GM12878 (cell line): ENCODE measurements at regions not wholly inside any gene's neighbourhood (a gene's known extent, or its start where the extent isn't known, plus 50 kb on each side); places are given as distances from the start of the nearest gene placed in this dataset.

Source experiments
- ATAC-seq: fragments of 200-7000 bp; cut with Tn5 transposase; 3 replicates; pipeline ENCODE4 v1.9.1; 2020; ENCODE audit warnings: mild to moderate bottlenecking, moderate library complexity
- BruUV-seq: library from RNA; stranded (reverse); fragments of 400-500 nt; replicated peaks from 2 replicates; lab custom pipeline; 2021; lab: Mats Ljungman, UMichigan
- CTCF ChIA-PET: fragments of 300-600 bp; sonication (Branson Sonifier 250); formaldehyde crosslinking; extraction: SDS; loops from one replicate; lab custom pipeline; 2021; ENCODE audit warnings: inconsistent platforms; lab: Yijun Ruan, JAX
- POLR2A ChIA-PET: fragments of 350-600 bp; formaldehyde crosslinking; extraction: SDS; loops from one replicate; lab custom pipeline; 2021; ENCODE audit warnings: inconsistent platforms; lab: Charles Lee
- RAD21 ChIA-PET: fragments of 300-600 bp; sonication (Branson Sonifier 250); formaldehyde crosslinking; loops from one replicate; lab custom pipeline; 2023; ENCODE audit warnings: antibody characterized with exemption; ENCODE audit not compliant: unreplicated experiment; lab: Charles Lee
- SMC1A ChIA-PET: fragments of 300-600 bp; sonication (Branson Sonifier 250); formaldehyde crosslinking; loops from one replicate; lab custom pipeline; 2023; ENCODE audit not compliant: unreplicated experiment, uncharacterized antibody; lab: Charles Lee
- DNase-seq: peaks from one replicate; pipeline ENCODE4 v3.0.0-alpha.2; 2011; ENCODE audit warnings: low read depth, low spot score
- FAIRE-seq: peaks from 3 replicates; lab custom pipeline; 2011; peaks lifted over from hg19 to GRCh38; lab: Jason Lieb, UNC
- H2AFZ ChIP-seq: 2 replicates; pipeline ENCODE4 v1.6.0; 2011; ENCODE audit warnings: low read depth, low read length, control low read depth; ENCODE audit not compliant: control insufficient read depth
- H3K27ac ChIP-seq: 2 replicates; pipeline ENCODE4 v1.5.1; 2011; ENCODE audit warnings: control low read depth; ENCODE audit not compliant: control insufficient read depth, insufficient read depth
- H3K27me3 ChIP-seq, 2 experiments: replicated peaks in 1 of 2; 2 replicates each; pipeline versions ENCODE4 v1.6.0 to v1.6.1; 2011; ENCODE audit warnings: low read length in 1 of 2; ENCODE audit not compliant: control insufficient read depth in 2 of 2, insufficient read depth in 2 of 2
- H3K36me3 ChIP-seq, 2 experiments: 2 replicates each; pipeline ENCODE4 v1.5.1; 2011; ENCODE audit warnings: low read length in 1 of 2; ENCODE audit not compliant: control insufficient read depth in 2 of 2, insufficient read depth in 2 of 2
- H3K4me1 ChIP-seq: 2 replicates; pipeline ENCODE4 v1.6.1; 2011; ENCODE audit warnings: mild to moderate bottlenecking, low read length, moderate library complexity, mixed read lengths; ENCODE audit not compliant: control insufficient read depth, insufficient read depth
- H3K4me2 ChIP-seq: 2 replicates; pipeline ENCODE4 v1.6.0; 2011; ENCODE audit warnings: control low read depth; ENCODE audit not compliant: control insufficient read depth, insufficient read depth
- H3K4me3 ChIP-seq: fragments of 200-600 bp; sonication (generic); 2 replicates; pipeline ENCODE4 v1.5.1; 2016
- H3K79me2 ChIP-seq: 2 replicates; pipeline ENCODE4 v1.6.0; 2011; ENCODE audit warnings: low read length; ENCODE audit not compliant: control insufficient read depth, insufficient read depth
- H3K9ac ChIP-seq: 2 replicates; pipeline ENCODE4 v1.8.0; 2011; ENCODE audit warnings: low read length, control low read depth, mixed read lengths; ENCODE audit not compliant: control insufficient read depth, insufficient read depth
- H3K9me3 ChIP-seq: replicated peaks from 3 replicates; pipeline ENCODE4 v1.5.1; 2011; ENCODE audit warnings: mild to moderate bottlenecking, low read length; ENCODE audit not compliant: control insufficient read depth, insufficient read depth
- H4K20me1 ChIP-seq: 2 replicates; pipeline ENCODE4 v1.6.0; 2011; ENCODE audit not compliant: control insufficient read depth, insufficient read depth
- ASH2L ChIP-seq: fragments of 300-600, 200-600 bp; sonication (generic); IDR thresholded peaks from 2 replicates; pipeline ENCODE4 v1.6.1; 2017; ENCODE audit warnings: low read depth, mild to moderate bottlenecking, borderline replicate concordance
- CBFB ChIP-seq: IDR thresholded peaks from 2 replicates; pipeline ENCODE4 v1.6.1; 2016; ENCODE audit warnings: antibody characterized with exemption, low read depth
- CREB1 ChIP-seq: IDR thresholded peaks from 2 replicates; pipeline ENCODE4 v1.6.1; 2012; ENCODE audit warnings: low read depth, mild to moderate bottlenecking, inconsistent platforms
- CTCF ChIP-seq, 3 experiments: IDR thresholded peaks in 2 of 3; conservative IDR thresholded peaks in 1 of 3; 2 replicates each; pipeline ENCODE4 v1.5.1; 2011; ENCODE audit warnings: low read depth in 3 of 3, low read length in 3 of 3, mild to moderate bottlenecking in 3 of 3, control low read depth in 2 of 3, moderate library complexity in 2 of 3, inconsistent platforms in 1 of 3, mixed read lengths in 1 of 3; ENCODE audit not compliant: control insufficient read depth in 2 of 3, insufficient read depth in 1 of 3; ENCODE audit errors: extremely low read depth in 1 of 3
- E4F1 ChIP-seq: fragments of 450-650 bp; IDR thresholded peaks from 2 replicates; pipeline ENCODE4 v1.6.1; 2018; ENCODE audit warnings: borderline replicate concordance, mild to moderate bottlenecking; ENCODE audit not compliant: partially characterized antibody
- JUND ChIP-seq: IDR thresholded peaks from 2 replicates; pipeline ENCODE4 v1.6.1; 2012; ENCODE audit warnings: low read depth, mild to moderate bottlenecking, low read length, improper control_type of control experiment, moderate library complexity
- MYB ChIP-seq: fragments of 150-350 bp; IDR thresholded peaks from 2 replicates; pipeline ENCODE4 v1.6.1; 2014; ENCODE audit warnings: mild to moderate bottlenecking, low read depth, low read length, borderline replicate concordance
- NFYA ChIP-seq: IDR thresholded peaks from 2 replicates; pipeline ENCODE4 v1.6.1; 2011; ENCODE audit warnings: low read depth, mild to moderate bottlenecking, low read length, improper control_type of control experiment, borderline replicate concordance
- PML ChIP-seq: IDR thresholded peaks from 2 replicates; pipeline ENCODE4 v1.6.1; 2012; ENCODE audit warnings: low read length, inconsistent platforms
- SMAD1 ChIP-seq: fragments of 450-650 bp; IDR thresholded peaks from 2 replicates; pipeline ENCODE4 v1.6.1; 2018; ENCODE audit warnings: mild to moderate bottlenecking, low read depth; ENCODE audit not compliant: partially characterized antibody
- SUPT20H ChIP-seq: IDR thresholded peaks from 2 replicates; pipeline ENCODE4 v1.6.1; 2011; ENCODE audit warnings: low read depth, mild to moderate bottlenecking, low read length, moderate library complexity, borderline replicate concordance; ENCODE audit not compliant: control insufficient read depth
- YY1 ChIP-seq: IDR thresholded peaks from 2 replicates; pipeline ENCODE4 v1.6.1; 2011; ENCODE audit warnings: low read depth, mild to moderate bottlenecking, low read length
- ZNF274 ChIP-seq: IDR thresholded peaks from one replicate; pipeline ENCODE4 v1.8.0; 2011; ENCODE audit not compliant: insufficient read length, insufficient read depth
- WGBS: methylation state at CpG from one replicate; pipeline ENCODE4 v1.1.6; 2016; ENCODE audit warnings: low lambda C conversion rate; ENCODE audit not compliant: insufficient replicate concordance, insufficient coverage; ENCODE audit errors: missing lambda C conversion rate; 5-methylcytosine and 5-hydroxymethylcytosine counted together
- in situ Hi-C: fragments of 300-500 bp; cut with MboI; formaldehyde crosslinking; loops from 9 replicates; pipeline ENCODE4 v1.14.3; 2018; ENCODE audit warnings: mixed read lengths
- intact Hi-C: fragments of 100-400 bp; cut with micrococcal nuclease; formaldehyde crosslinking; loops from one replicate; pipeline ENCODE4 v1.14.2; 2022; ENCODE audit not compliant: unreplicated experiment

GRCh38 chr4:189367832-189368231, 572.8 kb upstream of the FRG1 start:
- no peak for TF ChIP-seq JUND
- no peak for TF ChIP-seq YY1
- TF ChIP-seq CBFB = no peak
- no peak for TF ChIP-seq NFYA
- no peak for TF ChIP-seq SMAD1
- TF ChIP-seq MYB = no peak
- no peak for TF ChIP-seq PML
- TF ChIP-seq ASH2L = no peak
- no peak for TF ChIP-seq CREB1
- no peak overlapping the region for H3K27ac ChIP-seq
- 24% methylated on average over 3 of the region's 3 CpGs for WGBS
- H2AFZ ChIP-seq = no peak overlapping the region
- FAIRE-seq = no peak
- H3K4me1 ChIP-seq = no peaks in the 10 kb centered on the region
- in situ Hi-C loops (no loop called here), intact Hi-C loops (no loop called here)
- no peaks in the 10 kb centered on the region for H3K9me3 ChIP-seq
- DNase-seq = no peak
- no peaks in the 10 kb centered on the region for H3K27me3 ChIP-seq
- ChIA-PET SMC1A (no interaction called here), POLR2A (no interaction called here), RAD21 (no interaction called here), CTCF (no interaction called here)
- no peaks in the 10 kb centered on the region for H3K36me3 ChIP-seq
- no peaks in the 10 kb centered on the region for H3K79me2 ChIP-seq
- no TSS peak for BruUV-seq
- H3K4me3 ChIP-seq = no peak overlapping the region
- ATAC-seq = no peak
- no peak overlapping the region for H3K9ac ChIP-seq
- H4K20me1 ChIP-seq = no peaks in the 10 kb centered on the region
- H3K4me2 ChIP-seq = no peak overlapping the region

GRCh38 chr4:189374176-189374575, 566.5 kb upstream of the FRG1 start:
- RAD21 ChIA-PET = no interaction called here
- FAIRE-seq = no peak

More at GRCh38 chr4:189374176-189374575, 566.5 kb upstream of the FRG1 start:
- TF ChIP-seq CTCF (IDR thresholded peaks at IDR 0.05 in 2 of 3, conservative IDR thresholded peaks at IDR 0.05 in 1 of 3; ENCODE audit: control insufficient read depth in 2 of 3, extremely low read depth in 1 of 3, insufficient read depth in 1 of 3, low read depth in 3 of 3, low read length in 3 of 3) (no peak), ZNF274 (no peak), SUPT20H (no peak), E4F1 (no peak)
- DNase-seq (no peak), ATAC-seq (no peak)
- Histone ChIP-seq H3K79me2 (no peaks in the 10 kb centered on the region), H4K20me1 (no peaks in the 10 kb centered on the region), H3K9me3 (no peaks in the 10 kb centered on the region), H3K36me3 (no peaks in the 10 kb centered on the region), H3K9ac (no peak overlapping the region), H3K27ac (no peak overlapping the region), H3K4me3 (no peak overlapping the region), H3K4me1 (no peaks in the 10 kb centered on the region), H3K27me3 (no peaks in the 10 kb centered on the region), H3K4me2 (no peak overlapping the region), H2AFZ (no peak overlapping the region)
- POLR2A ChIA-PET = no interaction called here
- CTCF ChIA-PET = no interaction called here
- SMC1A ChIA-PET = no interaction called here
- BruUV-seq = no TSS peak
- intact Hi-C loops (no loop called here), in situ Hi-C loops (no loop called here)
- 29% methylated on average over 2 of the region's 2 CpGs for WGBS
